RWPE1 (cell line): ENCODE measurements at regions not wholly inside any gene's neighbourhood (a gene's known extent, or its start where the extent isn't known, plus 50 kb on each side); places are given as distances from the start of the nearest gene placed in this dataset.

Experiments
- CTCF ChIA-PET: fragments of 350-600 bp; sonication (Branson Sonifier 250); formaldehyde crosslinking; extraction: SDS; loops from one replicate; lab custom pipeline; 2021; lab: Yijun Ruan, JAX
- POLR2A ChIA-PET: fragments of 400-600 bp; formaldehyde crosslinking; extraction: SDS; loops from one replicate; lab custom pipeline; 2020; ENCODE audit warnings: antibody characterized with exemption; ENCODE audit not compliant: low non-redundant PET; lab: Yijun Ruan, JAX
- DNase-seq: peaks from one replicate; pipeline ENCODE4 v3.0.0; 2012; ENCODE audit warnings: low spot score
- H3K27ac ChIP-seq: fragments of 450-650 bp; 2 replicates; pipeline ENCODE4 v1.5.1; 2017
- CTCF ChIP-seq: fragments of 450-650 bp; conservative IDR thresholded peaks from 2 replicates; pipeline ENCODE4 v1.5.1; 2017; ENCODE audit warnings: low read depth, mild to moderate bottlenecking

- no peak for DNase-seq
- CTCF ChIA-PET: no interaction called here
Observed at GRCh38 chr18:52045946-52046675, 293.9 kb upstream of the DCC start.

GRCh38 chr18:52046842-52047241 is 293.2 kb upstream of the DCC start:
- TF ChIP-seq CTCF: no peak
- no peak overlapping the region for H3K27ac ChIP-seq
- DNase-seq: no peak
- ChIA-PET POLR2A (no interaction called here), CTCF (no interaction called here)

More at GRCh38 chr18:52045946-52046675, 293.9 kb upstream of the DCC start:
- POLR2A ChIA-PET: no interaction called here
- no peak for TF ChIP-seq CTCF
- H3K27ac ChIP-seq: no peak overlapping the region

GRCh38 chr18:52054324-52054723 is 285.7 kb upstream of the DCC start:
- no peak overlapping the region for H3K27ac ChIP-seq
- POLR2A ChIA-PET: no interaction called here
- no peak for DNase-seq
- TF ChIP-seq CTCF: no peak
- CTCF ChIA-PET: no interaction called here

GRCh38 chr18:52060607-52061304 is 279.2 kb upstream of the DCC start:
- no peak overlapping the region for H3K27ac ChIP-seq
- ChIA-PET CTCF (no interaction called here), POLR2A (no interaction called here)
- TF ChIP-seq CTCF: no peak
- DNase-seq: no peak

- TF ChIP-seq CTCF: no peak
- no peak overlapping the region for H3K27ac ChIP-seq
- ChIA-PET CTCF (no interaction called here), POLR2A (no interaction called here)
- DNase-seq: no peak
Observed at GRCh38 chr18:52063923-52064322, 276.1 kb upstream of the DCC start.

- POLR2A ChIA-PET: no interaction called here
Observed at GRCh38 chr18:52069201-52069600, 270.8 kb upstream of the DCC start.

More at GRCh38 chr18:52069201-52069600, 270.8 kb upstream of the DCC start:
- H3K27ac ChIP-seq: no peak overlapping the region
- DNase-seq: no peak
- TF ChIP-seq CTCF: no peak
- CTCF ChIA-PET: no interaction called here
